AG10803 (cell line): ENCODE measurements at regions not wholly inside any gene's neighbourhood (a gene's known extent, or its start where the extent isn't known, plus 50 kb on each side); places are given as distances from the start of the nearest gene placed in this dataset.
"Not testable (repeated sequence)": the region's sequence is repeated elsewhere in the genome, so short reads cannot be mapped to it uniquely, and the experiment has no call there.

ENCODE experiments used
- DNase-seq: peaks from one replicate; pipeline ENCODE4 v3.0.0; 2010; ENCODE audit warnings: low read depth
- H3K4me3 ChIP-seq: 2 replicates; pipeline ENCODE4 v1.5.1; 2011; ENCODE audit warnings: mild to moderate bottlenecking, low read length, control low read depth
- CTCF ChIP-seq: conservative IDR thresholded peaks from 2 replicates; pipeline ENCODE4 v1.5.1; 2011; ENCODE audit warnings: mild to moderate bottlenecking, low read length, control low read depth, inconsistent platforms

- no peak overlapping the region for H3K4me3 ChIP-seq
- no peak for TF ChIP-seq CTCF
- no peak for DNase-seq
Measured at GRCh38 chr2:4096978-4097766, 393.8 kb downstream of the DCDC2C start.

GRCh38 chr2:4098137-4098536, 394.8 kb downstream of the DCDC2C start:
- TF ChIP-seq CTCF, result no peak
- H3K4me3 ChIP-seq, result no peak overlapping the region
- DNase-seq, result no peak

- no peak overlapping the region for H3K4me3 ChIP-seq
- DNase-seq, result no peak
- TF ChIP-seq CTCF, result no peak
Measured at GRCh38 chr2:4101936-4102335, 398.6 kb downstream of the DCDC2C start.

- TF ChIP-seq CTCF, result no peak
- H3K4me3 ChIP-seq, result no peak overlapping the region
- no peak for DNase-seq
Measured at GRCh38 chr2:4107179-4107578, 403.8 kb downstream of the DCDC2C start.

GRCh38 chr2:4110273-4110672, 406.9 kb downstream of the DCDC2C start:
- no peak for TF ChIP-seq CTCF
- no peak for DNase-seq
- H3K4me3 ChIP-seq, result no peak overlapping the region

- H3K4me3 ChIP-seq, DNase-seq: not testable (repeated sequence)
Measured at GRCh38 chr2:4115435-4115834, 412.1 kb downstream of the DCDC2C start.

GRCh38 chr2:4122726-4123125, 419.4 kb downstream of the DCDC2C start:
- DNase-seq, result no peak
- H3K4me3 ChIP-seq, result no peak overlapping the region
- TF ChIP-seq CTCF, result no peak

GRCh38 chr2:4130651-4131050, 427.3 kb downstream of the DCDC2C start:
- DNase-seq, result no peak
- no peak overlapping the region for H3K4me3 ChIP-seq
- TF ChIP-seq CTCF, result no peak
